HG02678 (cell line): ENCODE measurements at regions not wholly inside any gene's neighbourhood (a gene's known extent, or its start where the extent isn't known, plus 50 kb on each side); places are given as distances from the start of the nearest gene placed in this dataset.

Experiments
- ATAC-seq: cut with Tn5 transposase; IDR thresholded peaks from one replicate; pipeline ENCODE4 v1.9.1; 2021; ENCODE audit warnings: mild to moderate bottlenecking, moderate library complexity; ENCODE audit not compliant: unreplicated experiment

DNA sequence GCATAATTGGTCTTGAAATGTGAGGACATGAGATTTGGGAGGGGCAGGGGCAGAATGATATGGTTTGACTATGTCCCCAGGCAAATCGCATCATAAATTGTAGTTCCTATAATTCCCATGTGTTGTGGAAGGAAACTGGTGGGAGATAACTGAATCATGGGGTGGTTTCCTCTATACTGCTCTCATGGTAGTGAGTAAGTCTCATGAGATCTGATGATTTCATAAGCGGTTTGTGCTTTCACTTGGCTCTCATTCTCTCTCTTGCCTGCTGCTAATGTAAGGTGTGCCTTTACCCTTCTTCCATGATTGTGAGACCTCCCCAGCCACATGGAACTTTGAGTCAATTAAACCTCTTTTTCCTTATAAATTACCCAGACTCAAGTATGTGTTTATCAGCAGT is 2595.9 kb downstream of the PCDH7 start:
- ATAC-seq = no peak

DNA sequence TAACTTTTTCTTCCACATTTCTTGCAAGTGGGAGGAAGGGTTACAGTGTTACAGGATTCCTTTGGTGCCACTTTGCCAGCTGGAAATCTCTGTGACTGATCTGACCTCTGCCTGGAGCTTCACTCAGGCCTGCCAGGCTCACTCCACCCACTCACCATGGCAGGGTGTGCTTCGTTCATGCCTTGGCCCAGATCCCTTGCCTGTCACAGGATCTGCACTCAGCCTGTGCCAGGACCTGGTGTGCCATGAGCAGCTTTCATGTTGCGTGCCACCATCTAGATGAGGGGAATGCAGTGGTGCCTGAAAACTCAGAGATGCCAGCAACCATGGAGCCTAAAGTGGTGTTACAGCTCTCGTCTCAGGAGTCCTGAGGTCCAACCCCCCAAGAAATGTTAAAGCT is 2596.4 kb downstream of the PCDH7 start:
- ATAC-seq = no peak

DNA sequence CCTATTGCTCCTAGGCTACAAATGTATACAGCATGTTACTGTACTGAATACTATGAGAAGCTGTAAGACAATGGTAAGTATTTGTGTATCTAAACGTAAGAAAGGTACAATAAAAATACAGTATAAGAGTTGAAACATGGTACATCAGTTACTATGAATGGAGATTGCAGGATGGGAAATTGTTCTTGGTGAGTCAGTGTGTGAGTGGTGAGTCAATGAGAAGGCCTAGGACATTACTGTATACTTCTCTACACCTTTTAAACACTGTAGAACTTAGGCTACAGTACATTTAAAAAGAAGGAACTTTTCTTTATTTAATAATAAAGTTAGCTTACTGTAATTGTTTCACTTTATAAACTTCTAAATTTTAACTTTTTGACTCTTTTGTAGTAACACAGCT is 2603.2 kb downstream of the PCDH7 start:
- no peak for ATAC-seq

- no peak for ATAC-seq
These were observed 2614.2 kb downstream of the PCDH7 start for GRCh38 chr4:33334416-33334815.

DNA sequence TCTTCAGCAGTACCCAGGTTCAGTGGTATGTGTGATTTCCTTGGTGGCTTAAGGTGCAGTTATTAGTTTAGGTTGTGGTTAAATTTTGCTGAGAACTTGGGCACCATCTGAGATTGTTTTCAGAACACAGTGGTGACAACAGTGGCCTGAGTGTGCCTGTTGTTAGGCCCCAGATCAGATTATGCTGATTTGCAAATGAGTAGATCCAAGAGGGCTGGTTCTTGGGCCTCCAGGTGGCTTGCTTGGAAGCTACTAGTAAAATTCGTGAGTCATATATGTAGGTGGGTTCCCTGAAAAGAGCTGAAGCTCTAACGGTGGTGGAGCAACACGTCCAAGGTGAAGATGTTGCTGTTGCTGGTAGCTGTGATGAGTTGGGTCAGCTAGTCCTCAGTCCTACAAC is 2619.6 kb downstream of the PCDH7 start:
- no peak for ATAC-seq

DNA sequence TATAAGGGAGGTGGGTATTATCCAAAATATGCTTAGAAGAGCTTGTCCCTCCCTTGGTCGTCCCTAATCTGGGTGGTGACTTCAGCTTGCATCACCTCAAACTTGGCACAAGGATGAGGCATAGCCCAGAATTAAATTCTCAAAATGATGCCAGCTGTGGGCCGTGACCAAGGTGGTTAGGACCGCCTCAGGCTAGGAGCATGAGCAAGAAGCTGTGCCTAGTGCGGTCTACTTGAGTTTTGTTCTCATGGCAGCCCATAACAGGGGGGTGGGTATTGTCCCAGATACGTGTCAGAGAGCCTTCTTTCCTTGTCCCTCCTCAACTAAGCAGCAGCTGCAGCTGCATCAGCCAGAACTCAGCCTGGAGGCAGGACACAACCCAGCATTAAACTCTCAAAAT is 2620.0 kb downstream of the PCDH7 start:
- no peak for ATAC-seq

DNA sequence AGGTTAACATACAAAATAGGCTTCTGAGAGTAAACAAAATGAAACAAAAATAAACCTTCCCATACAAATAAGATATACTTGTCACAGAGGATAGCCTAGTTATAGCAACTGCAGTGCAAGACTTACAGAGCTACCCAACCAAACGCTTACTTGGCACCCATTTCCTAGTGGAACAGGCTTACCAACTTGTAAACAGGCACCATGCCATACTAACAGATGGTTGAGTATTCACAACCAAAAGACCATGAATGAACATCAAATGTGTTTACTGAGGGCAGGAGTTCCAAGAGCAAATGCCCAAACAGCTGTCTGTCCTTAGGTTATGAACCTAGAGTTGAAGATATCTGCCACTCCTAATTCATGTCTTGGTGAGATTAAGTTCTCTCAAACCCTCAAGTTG is 2629.2 kb downstream of the PCDH7 start:
- no peak for ATAC-seq

DNA sequence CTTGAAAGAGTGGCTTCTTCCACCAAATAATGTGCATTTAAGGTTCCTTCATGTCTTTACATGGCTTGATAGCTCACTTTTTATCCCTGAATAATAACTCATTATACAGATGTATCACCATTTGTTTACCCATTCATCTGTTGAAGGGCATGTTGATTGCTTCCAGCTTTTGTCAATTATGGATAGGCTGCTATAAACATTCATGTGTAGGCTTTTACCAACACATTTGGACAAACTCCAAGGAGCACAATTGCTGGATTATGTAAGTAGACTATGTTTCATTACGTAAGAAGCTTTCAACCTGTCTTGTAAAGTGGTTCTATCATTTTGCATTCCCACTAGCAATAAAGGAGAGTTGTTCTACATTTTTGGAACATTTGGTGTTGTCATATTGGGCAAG is 2637.0 kb downstream of the PCDH7 start:
- ATAC-seq = no peak

DNA sequence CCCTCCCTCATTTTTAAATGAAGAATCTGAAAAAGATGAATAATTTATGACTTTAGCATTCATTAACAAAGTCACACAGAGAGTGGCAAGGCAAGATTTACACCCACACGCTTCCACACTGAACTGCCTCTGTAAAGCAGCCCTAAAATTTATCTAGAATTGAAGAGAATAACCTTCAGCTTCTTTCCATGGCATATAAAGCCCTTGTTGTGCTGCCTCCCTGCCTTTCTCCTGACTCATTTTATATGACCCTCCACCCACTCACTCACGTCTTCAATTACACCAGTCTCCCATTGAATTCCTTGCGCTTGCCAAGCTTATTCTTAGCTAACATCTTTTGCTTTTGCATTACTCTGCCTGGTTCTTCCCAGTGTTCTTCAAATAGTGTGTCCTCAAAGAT is 2649.3 kb downstream of the PCDH7 start:
- no peak for ATAC-seq

DNA sequence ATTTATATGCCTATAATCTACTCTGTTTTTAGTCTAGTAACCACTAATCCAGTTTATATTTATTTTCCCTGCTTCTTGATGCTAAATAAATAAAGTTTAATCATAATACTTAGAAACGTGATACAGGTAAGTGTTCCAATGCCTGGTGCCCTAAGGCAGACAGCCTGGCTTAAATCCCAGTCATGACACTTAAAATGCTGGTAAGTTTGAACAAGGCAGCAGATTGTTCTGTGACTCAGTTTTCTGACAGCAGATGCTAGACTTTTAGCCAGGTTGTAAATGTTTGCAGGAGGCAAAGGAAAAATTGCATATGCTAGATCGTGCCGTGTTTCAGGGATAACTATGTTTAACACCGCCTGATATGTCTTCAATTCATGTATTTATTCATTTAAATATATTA is 2661.6 kb downstream of the PCDH7 start:
- no peak for ATAC-seq

DNA sequence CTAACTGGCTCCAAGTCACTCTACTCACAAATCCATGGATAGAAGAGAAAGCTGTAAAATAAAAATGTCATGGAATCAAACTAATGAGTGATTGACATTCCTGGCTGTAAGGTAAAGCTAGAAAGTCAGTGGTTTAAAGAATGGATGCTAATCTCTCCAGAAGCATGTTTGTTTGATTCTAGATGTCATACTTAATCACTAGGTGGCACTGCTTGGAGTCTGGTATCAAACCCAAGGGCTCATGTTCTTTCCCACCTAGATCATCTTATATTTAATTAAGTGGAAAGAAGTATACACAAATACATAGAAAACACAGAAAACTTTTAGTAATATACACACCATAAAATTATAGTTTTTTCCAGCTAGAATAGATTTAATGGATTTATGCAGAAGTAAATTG is 2666.6 kb downstream of the PCDH7 start:
- ATAC-seq = no peak

- no peak for ATAC-seq
These were observed 2670.8 kb downstream of the PCDH7 start for GRCh38 chr4:33390976-33391375.

DNA sequence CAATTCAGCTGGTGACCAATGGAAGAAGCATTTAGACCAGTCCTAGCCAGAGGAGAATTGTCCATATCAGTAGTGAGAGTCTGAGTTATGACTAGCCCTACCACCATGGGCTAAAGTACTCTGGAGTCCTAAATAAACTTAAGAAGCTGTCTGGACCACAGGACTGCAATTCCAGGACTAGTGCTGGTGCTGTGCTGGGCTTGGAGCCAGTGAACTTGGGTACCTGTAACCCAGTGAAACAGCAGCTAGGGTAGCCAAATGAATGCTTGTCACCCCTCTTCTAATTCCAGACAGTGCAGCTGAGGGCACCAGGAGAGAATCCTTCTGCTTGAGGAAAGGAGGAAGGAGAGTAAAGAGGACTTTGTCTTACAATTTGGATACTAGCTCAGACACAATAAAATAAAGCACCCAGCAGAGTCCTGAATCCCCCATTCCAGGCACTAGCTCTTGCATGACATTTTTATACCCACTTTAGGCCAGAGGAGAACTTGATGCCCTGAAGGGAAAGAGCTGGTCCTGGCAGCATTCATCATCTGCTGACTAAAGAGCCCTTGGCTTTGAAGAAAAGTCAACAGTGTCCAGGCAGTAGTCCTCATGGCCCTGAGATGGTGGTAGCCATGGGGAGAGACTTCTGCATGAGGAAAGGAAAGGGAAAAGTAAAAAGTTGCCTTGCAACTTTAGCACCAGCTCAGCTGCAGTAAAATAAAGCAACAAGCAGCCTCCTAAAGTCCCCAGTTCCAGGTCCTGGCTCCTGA is 2675.7 kb downstream of the PCDH7 start:
- ATAC-seq = no peak

DNA sequence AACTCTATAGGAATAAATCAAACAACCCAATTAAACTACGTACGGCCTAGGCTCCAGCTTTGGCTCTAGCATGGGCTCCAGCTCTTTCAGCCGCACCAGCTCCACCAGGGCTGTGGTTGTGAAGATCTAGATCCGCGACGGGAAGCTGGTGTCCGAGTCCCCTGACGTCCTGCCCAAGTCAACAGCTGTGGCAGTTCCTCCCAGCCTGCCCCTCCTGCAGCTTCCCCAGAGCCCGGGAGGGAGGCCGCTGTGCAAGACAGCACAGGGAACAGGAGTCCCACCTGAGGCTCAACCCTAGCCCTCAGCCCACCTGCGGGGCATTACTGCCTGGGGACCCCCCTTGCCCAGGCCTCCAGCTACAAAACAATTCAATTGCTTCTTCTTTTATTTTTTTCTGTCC is 2680.3 kb downstream of the PCDH7 start:
- ATAC-seq = no peak

- no peak for ATAC-seq
These were observed 2687.3 kb downstream of the PCDH7 start for GRCh38 chr4:33407496-33407895.

- no peak for ATAC-seq
These were observed 2691.0 kb downstream of the PCDH7 start for GRCh38 chr4:33411182-33411581.

DNA sequence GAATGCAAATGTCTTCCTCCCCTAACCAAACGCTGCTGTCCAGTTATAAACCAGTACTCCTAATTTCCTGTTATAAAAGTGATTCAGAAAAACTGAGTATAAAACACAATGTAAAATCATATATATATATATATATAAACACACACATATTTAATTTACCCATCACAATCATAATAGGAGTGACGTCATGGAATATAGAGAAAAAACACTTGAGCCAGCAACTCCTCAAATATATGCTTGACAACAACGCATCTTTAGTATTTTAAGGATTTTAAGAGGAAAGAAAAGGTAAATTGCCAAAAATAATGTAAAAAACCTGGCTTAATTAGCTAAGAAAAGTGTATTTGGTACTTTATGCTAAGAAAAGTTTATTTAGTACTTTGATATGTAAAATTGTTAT is 2701.7 kb downstream of the PCDH7 start:
- ATAC-seq = no peak

- no peak for ATAC-seq
These were observed 2702.5 kb downstream of the PCDH7 start for GRCh38 chr4:33422656-33423055.

GRCh38 chr4:33425936-33426335 is 2705.8 kb downstream of the PCDH7 start:
- no peak for ATAC-seq

- no peak for ATAC-seq
These were observed 2707.5 kb downstream of the PCDH7 start for GRCh38 chr4:33427676-33428075.

GRCh38 chr4:33429971-33430370 is 2709.8 kb downstream of the PCDH7 start:
- no peak for ATAC-seq

DNA sequence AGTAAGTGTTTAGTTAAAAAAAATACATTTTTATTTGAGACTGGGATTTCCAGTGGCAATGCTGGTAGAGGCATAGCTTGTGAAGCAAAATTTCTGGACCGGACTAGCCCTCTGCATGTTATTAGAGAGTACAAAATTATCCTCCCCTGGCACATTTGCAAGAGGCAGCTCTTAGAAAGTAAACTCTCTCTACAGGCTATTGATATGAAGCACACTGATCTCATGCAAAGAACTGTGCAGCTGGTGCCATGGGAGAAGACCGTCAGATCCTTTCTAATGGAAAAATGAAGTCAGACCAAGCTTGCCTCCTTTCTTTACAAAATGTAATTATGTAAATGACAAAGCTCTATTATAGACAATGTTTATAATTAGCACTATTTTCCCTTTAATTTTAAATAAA is 2717.2 kb downstream of the PCDH7 start:
- no peak for ATAC-seq

- no peak for ATAC-seq
These were observed 2726.8 kb downstream of the PCDH7 start for GRCh38 chr4:33446953-33447352.
